ENCODE measurements at regions not wholly inside any gene's neighbourhood (a gene's known extent, or its start where the extent isn't known, plus 50 kb on each side); places are given as distances from the start of the nearest gene placed in this dataset.

DNA sequence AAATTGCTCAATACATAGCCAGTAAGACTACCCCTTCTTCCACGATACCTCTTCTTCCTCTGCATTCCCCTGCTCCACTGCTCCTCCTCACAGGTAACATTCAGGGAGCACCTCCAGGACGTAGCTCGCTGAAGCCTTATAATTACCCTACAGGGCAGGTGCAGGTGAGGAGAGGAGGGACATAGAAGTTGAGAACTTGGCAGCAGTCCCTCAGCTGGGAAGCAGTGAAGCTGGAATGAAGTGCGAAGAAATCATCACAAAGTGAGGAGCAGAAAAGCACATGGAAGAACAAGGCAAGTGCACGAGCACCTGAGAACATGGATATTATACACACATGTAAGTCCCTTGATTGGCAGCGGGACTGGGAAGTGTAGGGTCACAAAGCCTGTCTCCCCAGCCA, 118.2 kb downstream of the HSD17B3 start:
- Mint-ChIP-seq H3K27ac (no peak overlapping the region), H3K36me3 (no peaks in the 10 kb centered on the region), H3K4me1 (no peaks in the 10 kb centered on the region), H3K27me3 (peaks cover 14% of the 10 kb centered on the region), H3K4me3 (no peak overlapping the region), H3K9me3 (peaks cover 4% of the 10 kb centered on the region)
- no peak for DNase-seq

DNA sequence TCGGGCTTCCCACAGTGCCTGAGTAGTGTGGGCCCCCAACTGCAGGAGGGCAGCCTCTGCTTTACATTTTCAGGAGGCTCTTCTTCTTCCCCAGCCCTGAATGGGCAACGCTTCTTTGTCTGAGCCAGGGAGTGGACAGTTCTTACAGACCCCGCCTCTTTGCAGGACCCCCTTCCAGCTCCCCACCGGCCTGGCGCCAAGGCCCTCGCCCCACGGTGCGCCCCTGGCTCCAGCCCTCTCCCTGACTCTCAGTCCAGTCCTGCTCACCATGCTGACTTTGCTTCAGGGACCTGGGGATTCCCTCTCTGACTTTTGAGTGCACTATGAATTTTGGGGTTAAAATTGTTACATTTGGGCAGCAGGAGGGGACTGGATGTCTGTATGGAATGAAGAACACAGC, 123.8 kb downstream of the HSD17B3 start:
- DNase-seq, result no peak
- H3K27ac Mint-ChIP-seq, result no peak overlapping the region
- no peak overlapping the region for H3K4me3 Mint-ChIP-seq
- H3K36me3 Mint-ChIP-seq, result no peaks in the 10 kb centered on the region
- no peaks in the 10 kb centered on the region for H3K4me1 Mint-ChIP-seq
- H3K9me3 Mint-ChIP-seq, result no peaks in the 10 kb centered on the region
- peaks cover 18% of the 10 kb centered on the region for H3K27me3 Mint-ChIP-seq

DNA sequence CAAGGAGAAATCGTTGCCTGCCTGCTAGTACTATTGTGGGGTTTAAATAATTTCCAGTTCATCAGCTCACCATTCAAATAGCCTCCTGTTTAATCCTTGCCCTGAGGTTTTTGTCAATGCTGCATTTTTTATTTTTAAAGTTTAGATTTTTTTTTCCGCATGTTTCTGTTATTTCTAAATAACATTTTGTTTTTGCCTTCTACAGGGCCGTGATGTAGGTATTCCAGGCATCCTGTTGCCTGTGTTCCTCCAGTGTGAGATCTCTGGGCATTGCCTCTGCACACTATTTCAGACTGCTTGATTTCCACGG, 124.3 kb downstream of the HSD17B3 start:
- no peak overlapping the region for H3K4me3 Mint-ChIP-seq
- H3K27ac Mint-ChIP-seq, result no peak overlapping the region
- no peaks in the 10 kb centered on the region for H3K9me3 Mint-ChIP-seq
- peaks cover 22% of the 10 kb centered on the region for H3K27me3 Mint-ChIP-seq
- no peaks in the 10 kb centered on the region for H3K36me3 Mint-ChIP-seq
- no peaks in the 10 kb centered on the region for H3K4me1 Mint-ChIP-seq
- no peak for DNase-seq

DNA sequence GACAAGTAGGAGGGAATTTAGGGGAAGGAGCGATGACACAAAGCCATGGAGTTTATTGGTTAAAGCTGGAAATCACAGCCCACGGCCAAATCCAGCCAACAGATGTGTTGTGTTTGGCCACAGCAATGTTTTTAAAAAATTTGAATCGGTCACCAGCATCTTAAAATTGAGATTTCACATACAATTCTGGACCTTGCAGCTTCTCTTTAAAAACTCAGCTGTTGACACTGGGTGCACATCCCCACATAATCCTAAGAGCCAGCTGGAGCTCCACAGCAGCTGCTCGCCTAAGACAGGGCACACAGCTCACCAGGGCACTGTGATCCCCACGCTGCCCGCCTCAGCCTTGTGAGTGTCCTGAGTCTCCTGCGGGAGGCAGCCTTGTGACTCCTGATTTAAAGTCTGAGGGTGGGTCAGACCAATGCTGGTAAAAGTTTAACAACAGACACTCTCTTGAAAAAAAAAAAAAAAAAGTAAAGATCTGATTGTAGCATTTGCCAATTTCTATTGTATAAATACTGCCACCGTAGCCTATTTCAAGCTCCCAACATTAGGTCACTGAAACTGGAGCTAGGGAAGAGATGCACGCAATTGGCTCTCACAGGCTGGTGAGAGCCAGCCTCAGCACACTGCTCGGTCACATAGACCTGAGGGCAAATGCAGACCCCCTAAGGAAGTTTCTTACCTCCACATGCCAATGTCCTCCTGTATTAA, 124.8 kb downstream of the HSD17B3 start:
- DNase-seq, result no peak
- H3K36me3 Mint-ChIP-seq, result no peaks in the 10 kb centered on the region
- H3K4me3 Mint-ChIP-seq, result no peak overlapping the region
- no peak overlapping the region for H3K27ac Mint-ChIP-seq
- H3K9me3 Mint-ChIP-seq, result no peaks in the 10 kb centered on the region
- no peaks in the 10 kb centered on the region for H3K4me1 Mint-ChIP-seq
- peaks cover 22% of the 10 kb centered on the region for H3K27me3 Mint-ChIP-seq

DNA sequence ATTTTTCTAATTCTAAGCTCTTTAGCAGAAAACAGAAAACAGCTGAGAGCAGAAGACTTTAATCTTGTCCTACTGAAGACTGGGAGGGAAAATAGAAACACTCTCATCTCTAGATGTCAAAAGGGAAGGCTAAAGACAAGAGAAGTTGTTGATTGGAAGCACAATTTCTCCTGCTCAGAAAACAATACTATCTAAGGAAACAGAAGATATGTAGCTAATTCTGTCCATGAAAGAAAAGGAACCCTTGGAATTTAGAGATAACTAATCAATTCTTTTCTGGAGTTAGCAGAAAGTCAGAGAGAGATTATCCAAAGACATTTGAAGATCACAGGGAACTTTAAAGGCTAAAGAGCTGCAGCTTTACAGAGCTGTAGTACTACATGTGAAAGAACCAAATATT, 126.2 kb downstream of the HSD17B3 start:
- Mint-ChIP-seq H3K4me1 (no peaks in the 10 kb centered on the region), H3K27me3 (peaks cover 25% of the 10 kb centered on the region), H3K36me3 (no peaks in the 10 kb centered on the region), H3K27ac (no peak overlapping the region), H3K9me3 (no peaks in the 10 kb centered on the region), H3K4me3 (no peak overlapping the region)
- no peak for DNase-seq

DNA sequence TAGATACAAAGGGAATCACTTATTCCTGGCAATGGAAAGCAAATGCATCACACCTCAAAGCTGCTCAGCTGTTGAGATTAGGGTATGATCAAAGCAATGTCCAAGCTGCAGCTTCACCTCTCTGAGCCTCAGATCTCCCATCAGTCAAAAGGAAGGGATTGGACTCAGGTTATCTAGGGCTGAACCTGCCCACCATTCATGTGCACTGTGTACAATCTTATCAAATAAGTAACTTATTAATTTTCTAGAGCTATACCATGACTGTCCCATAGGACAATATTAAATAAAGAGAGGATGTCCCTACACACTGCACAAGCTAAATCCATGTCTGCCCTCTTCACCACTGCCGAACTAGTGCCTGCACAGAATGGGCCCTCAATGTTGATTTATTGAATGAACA, 127.0 kb downstream of the HSD17B3 start:
- H3K4me3 Mint-ChIP-seq, result no peak overlapping the region
- H3K27ac Mint-ChIP-seq, result no peak overlapping the region
- no peak for DNase-seq
- H3K9me3 Mint-ChIP-seq, result no peaks in the 10 kb centered on the region
- H3K27me3 Mint-ChIP-seq, result peaks cover 31% of the 10 kb centered on the region
- no peaks in the 10 kb centered on the region for H3K4me1 Mint-ChIP-seq
- no peaks in the 10 kb centered on the region for H3K36me3 Mint-ChIP-seq

DNA sequence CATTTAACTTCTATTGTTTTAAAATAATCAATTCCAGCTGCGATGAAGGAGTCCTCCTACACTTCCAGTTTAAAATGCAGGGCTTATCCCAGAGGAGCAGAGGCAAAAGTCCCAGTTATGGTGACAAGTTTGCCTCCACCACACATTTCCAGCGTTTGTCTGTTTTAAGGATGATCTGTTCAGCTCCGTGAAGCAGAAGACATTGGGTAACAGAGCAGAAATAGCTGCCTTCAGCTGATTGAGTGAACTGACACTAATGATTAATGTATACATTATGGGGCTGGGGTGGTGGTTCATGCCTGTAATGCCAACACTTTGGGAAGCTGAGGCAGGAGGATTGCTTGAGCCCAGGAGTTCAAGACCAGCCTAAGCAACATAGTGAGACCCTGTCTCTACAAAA, 127.6 kb downstream of the HSD17B3 start:
- no peaks in the 10 kb centered on the region for H3K36me3 Mint-ChIP-seq
- no peak overlapping the region for H3K4me3 Mint-ChIP-seq
- no peak for DNase-seq
- no peak overlapping the region for H3K27ac Mint-ChIP-seq
- H3K27me3 Mint-ChIP-seq, result peaks cover 31% of the 10 kb centered on the region
- H3K4me1 Mint-ChIP-seq, result no peaks in the 10 kb centered on the region
- no peaks in the 10 kb centered on the region for H3K9me3 Mint-ChIP-seq

DNA sequence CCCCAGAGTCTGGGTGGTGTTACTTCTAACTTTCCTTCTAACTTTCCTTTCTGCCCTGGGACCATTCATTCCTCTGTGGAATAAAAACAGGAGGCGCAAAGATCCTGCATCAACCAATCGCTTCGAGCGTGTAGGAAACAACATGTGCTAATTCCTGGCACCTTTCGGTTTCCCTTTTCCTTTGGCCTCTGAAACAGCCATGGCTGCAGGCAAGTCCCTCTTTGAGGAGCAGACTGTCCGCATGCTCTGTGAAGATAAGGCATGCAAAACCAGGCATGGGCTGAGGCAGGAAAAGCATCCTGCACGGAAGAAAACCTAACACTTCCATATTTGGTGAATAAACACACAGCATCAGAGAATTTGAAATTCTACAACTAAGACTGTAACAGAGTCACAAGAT, 128.3 kb downstream of the HSD17B3 start:
- Mint-ChIP-seq H3K9me3 (no peaks in the 10 kb centered on the region), H3K27me3 (peaks cover 30% of the 10 kb centered on the region), H3K27ac (no peak overlapping the region), H3K4me1 (no peaks in the 10 kb centered on the region), H3K36me3 (no peaks in the 10 kb centered on the region), H3K4me3 (no peak overlapping the region)
- DNase-seq, result no peak

DNA sequence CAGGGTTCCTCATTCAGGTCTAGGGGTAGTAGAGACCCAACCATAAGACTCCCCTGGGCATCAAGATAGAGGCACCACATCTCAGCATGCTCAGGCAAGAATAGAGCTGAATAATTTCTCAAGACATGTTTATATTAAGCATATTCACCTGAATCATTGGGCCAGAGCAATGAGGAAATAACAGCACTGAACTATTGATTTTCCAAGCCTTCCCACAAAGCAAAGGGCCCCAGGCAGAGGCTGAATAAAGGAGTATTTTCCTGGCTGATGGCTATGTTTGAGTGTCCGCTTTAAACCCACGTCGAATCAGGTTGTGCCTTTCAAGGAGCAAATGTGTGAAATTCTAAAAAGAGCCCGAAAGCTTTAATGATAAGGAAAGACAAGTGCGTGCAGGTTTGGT, 129.2 kb downstream of the HSD17B3 start:
- no peaks in the 10 kb centered on the region for H3K4me1 Mint-ChIP-seq
- no peaks in the 10 kb centered on the region for H3K36me3 Mint-ChIP-seq
- H3K27ac Mint-ChIP-seq, result no peak overlapping the region
- no peaks in the 10 kb centered on the region for H3K9me3 Mint-ChIP-seq
- no peak overlapping the region for H3K4me3 Mint-ChIP-seq
- peaks cover 26% of the 10 kb centered on the region for H3K27me3 Mint-ChIP-seq
- DNase-seq, result no peak

DNA sequence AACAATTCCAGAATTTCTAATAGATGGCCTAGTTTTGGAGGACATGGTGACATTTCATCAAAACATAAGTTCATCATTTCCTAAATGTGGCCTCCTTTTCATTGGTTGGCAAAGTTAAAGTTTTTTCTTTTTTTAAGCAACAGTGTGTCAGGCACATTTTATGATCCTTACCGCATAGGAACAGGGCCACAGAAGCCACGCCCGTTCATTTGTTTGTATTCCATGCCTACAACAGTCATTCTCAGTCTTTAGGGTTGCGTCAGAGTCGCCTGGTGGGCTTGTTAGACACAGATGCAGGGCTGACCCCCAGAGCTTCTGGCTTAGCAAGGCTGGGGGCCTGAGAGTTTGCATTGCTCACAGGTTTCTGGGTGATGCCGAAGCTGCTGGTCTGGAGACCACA, 130.2 kb downstream of the HSD17B3 start:
- no peaks in the 10 kb centered on the region for H3K36me3 Mint-ChIP-seq
- H3K4me3 Mint-ChIP-seq, result no peak overlapping the region
- no peaks in the 10 kb centered on the region for H3K4me1 Mint-ChIP-seq
- H3K27me3 Mint-ChIP-seq, result peaks cover 23% of the 10 kb centered on the region
- no peaks in the 10 kb centered on the region for H3K9me3 Mint-ChIP-seq
- DNase-seq, result no peak
- no peak overlapping the region for H3K27ac Mint-ChIP-seq

DNA sequence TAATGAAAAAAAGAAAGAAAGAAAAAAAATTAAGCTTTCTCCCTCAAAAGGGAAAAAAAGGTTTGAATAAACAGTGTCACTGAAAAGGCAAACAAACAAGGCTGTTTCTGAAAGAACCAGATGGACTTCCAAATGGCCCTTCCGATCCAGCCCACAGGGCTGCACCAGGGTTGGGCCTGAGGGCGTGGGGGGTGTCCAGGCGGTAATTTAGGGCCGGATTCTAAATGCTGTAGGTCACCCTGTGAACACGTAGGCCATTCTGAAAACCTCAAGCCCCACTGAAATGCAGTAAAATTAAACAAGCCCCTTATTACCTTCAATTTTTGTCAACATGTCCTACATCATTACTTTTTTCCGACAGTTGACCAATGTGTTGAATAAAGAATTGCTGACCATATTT, 132.1 kb downstream of the HSD17B3 start:
- no peaks in the 10 kb centered on the region for H3K4me1 Mint-ChIP-seq
- H3K9me3 Mint-ChIP-seq, result no peaks in the 10 kb centered on the region
- H3K27ac Mint-ChIP-seq, result no peak overlapping the region
- no peak for DNase-seq
- no peak overlapping the region for H3K4me3 Mint-ChIP-seq
- H3K27me3 Mint-ChIP-seq, result peaks cover 16% of the 10 kb centered on the region
- H3K36me3 Mint-ChIP-seq, result no peaks in the 10 kb centered on the region

DNA sequence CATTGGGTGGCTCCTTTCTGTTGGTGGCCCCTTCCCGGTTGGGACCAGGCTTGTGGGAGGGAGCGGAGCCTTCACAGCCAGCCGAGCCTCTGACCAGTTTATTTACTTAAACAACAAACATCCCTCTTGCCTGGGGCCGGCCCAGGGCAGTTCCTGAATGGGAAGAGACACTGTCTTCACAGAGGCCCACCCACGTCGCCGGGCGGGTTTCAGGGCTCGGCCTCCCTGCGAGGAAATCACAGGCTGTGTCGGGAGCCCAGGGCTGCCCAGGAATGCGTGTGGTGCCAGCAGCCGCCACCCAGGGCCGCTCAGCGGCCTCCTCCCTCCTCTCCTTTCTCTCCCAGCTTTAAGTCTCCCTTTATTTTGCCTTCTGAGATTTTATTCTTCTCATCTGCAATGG, 132.5 kb downstream of the HSD17B3 start:
- H3K9me3 Mint-ChIP-seq, result no peaks in the 10 kb centered on the region
- no peak overlapping the region for H3K27ac Mint-ChIP-seq
- peaks cover 16% of the 10 kb centered on the region for H3K27me3 Mint-ChIP-seq
- no peaks in the 10 kb centered on the region for H3K36me3 Mint-ChIP-seq
- no peak overlapping the region for H3K4me3 Mint-ChIP-seq
- no peaks in the 10 kb centered on the region for H3K4me1 Mint-ChIP-seq
- DNase-seq, result no peak

DNA sequence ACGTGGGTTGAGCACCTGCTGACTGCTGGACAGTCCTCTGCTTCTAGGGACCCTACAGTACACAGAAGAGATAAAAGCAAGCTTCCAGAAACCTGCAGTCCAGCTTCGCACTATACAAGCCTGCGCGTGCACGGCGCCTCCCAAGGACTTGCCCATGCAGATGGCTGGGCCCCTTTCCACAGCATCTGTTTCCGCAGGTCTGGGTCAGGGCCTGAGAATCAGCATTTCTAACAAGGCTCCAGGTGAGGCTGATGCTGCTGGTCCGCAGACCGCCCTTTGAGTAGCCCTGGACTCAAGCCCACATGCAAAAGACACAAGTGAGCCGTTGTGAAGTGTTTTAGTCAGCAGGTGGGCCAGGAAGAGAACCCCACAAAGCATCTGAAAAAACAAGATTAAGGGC, 133.1 kb downstream of the HSD17B3 start:
- H3K27ac Mint-ChIP-seq, result no peak overlapping the region
- no peak overlapping the region for H3K4me3 Mint-ChIP-seq
- no peak for DNase-seq
- no peaks in the 10 kb centered on the region for H3K36me3 Mint-ChIP-seq
- H3K9me3 Mint-ChIP-seq, result no peaks in the 10 kb centered on the region
- peaks cover 13% of the 10 kb centered on the region for H3K27me3 Mint-ChIP-seq
- no peaks in the 10 kb centered on the region for H3K4me1 Mint-ChIP-seq

DNA sequence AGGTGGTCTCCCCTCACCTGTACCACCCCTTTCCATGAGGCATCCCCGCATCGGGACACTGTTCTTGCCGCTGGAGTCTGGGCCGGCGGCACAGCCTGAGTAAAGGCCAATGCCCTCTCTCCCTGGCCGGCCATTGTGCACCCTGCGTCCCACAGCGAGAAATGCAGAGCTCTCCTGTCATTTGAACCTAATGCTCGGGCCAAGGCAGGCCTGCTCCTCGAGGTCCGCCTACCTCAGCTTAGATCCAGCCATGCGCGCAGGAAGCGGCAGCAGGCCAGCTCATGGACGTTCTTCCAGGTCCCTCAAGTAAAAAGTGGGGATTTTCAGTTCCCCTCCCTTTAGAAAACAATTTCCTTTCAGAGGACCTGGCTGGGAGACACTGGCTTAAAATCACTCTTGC, 135.0 kb downstream of the HSD17B3 start:
- Mint-ChIP-seq H3K27ac (no peak overlapping the region), H3K27me3 (peaks cover 16% of the 10 kb centered on the region), H3K9me3 (no peaks in the 10 kb centered on the region), H3K36me3 (no peaks in the 10 kb centered on the region), H3K4me1 (no peaks in the 10 kb centered on the region), H3K4me3 (no peak overlapping the region)
- no peak for DNase-seq

DNA sequence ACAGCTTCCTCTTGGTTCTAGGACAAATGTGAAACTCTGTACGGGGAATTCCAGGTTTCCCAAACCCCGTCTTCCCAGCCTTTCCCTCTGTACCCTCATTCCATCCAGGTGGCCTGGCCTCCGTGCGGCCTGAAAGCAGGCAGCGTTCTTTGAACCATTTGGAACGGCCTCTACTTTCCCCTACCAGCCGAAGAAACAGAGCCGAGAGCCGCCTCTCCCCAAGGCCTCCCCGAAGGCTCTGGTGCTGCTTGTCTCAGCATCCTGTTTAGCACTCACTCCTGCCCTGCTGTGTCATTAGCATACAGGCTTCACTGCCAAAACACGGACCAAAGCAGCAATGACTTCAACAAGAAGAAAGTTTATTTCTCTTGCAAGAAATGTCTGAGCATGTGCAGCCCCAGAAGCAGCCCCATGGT, 137.7 kb downstream of the HSD17B3 start:
- peaks cover under 1% of the 10 kb centered on the region for H3K4me1 Mint-ChIP-seq
- peaks cover 8% of the 10 kb centered on the region for H3K27me3 Mint-ChIP-seq
- no peak overlapping the region for H3K27ac Mint-ChIP-seq
- no peaks in the 10 kb centered on the region for H3K9me3 Mint-ChIP-seq
- H3K4me3 Mint-ChIP-seq, result no peak overlapping the region
- no peak for DNase-seq
- H3K36me3 Mint-ChIP-seq, result no peaks in the 10 kb centered on the region

DNA sequence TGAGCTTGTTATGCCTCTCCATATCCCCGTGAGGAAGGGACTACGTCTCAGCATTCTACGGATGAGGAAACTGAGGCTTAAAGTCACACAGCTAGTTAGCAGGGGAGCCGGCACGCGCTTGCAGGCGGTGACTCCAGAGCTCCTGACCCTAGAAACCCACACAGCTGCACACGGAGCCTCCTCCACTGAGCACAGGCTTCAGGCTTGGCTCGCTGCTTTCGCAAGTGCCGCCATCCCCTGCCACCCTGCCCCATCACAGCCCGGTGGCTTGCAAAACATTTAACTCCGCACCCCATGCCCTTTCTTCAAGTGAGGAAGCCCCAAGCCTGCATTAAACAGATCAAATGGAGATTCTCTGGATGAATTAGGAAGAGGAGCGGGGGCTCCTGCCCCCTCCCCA, 138.3 kb downstream of the HSD17B3 start:
- DNase-seq, result no peak
- Mint-ChIP-seq H3K9me3 (no peaks in the 10 kb centered on the region), H3K27ac (no peak overlapping the region), H3K27me3 (peaks cover 13% of the 10 kb centered on the region), H3K36me3 (no peaks in the 10 kb centered on the region), H3K4me3 (no peak overlapping the region), H3K4me1 (peaks cover 6% of the 10 kb centered on the region)

DNA sequence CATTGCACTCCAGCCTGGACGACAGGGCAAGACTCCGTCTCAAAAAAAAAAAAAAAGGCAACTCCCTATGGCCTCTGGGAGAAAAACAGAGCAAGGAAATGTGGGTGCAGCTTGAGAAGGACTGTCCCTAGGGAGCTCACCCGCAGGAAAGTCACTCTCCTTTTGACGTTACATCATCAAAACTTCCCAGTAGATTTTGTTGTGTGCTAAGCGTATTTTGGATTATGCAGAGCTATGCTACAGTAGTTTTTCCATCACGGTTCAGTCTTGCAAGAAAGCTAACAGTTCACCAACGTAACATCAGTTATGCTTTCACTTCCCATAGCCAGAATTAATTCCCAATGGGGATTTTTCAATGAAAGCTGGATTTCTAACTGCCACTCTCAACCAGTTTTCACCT, 138.8 kb downstream of the HSD17B3 start:
- Mint-ChIP-seq H3K27me3 (peaks cover 15% of the 10 kb centered on the region), H3K27ac (no peak overlapping the region), H3K4me3 (no peak overlapping the region), H3K36me3 (no peaks in the 10 kb centered on the region), H3K4me1 (peaks cover 8% of the 10 kb centered on the region), H3K9me3 (no peaks in the 10 kb centered on the region)
- DNase-seq, result no peak
